Endothelial cell of umbilical vein (primary cell): ENCODE measurements at regions not wholly inside any gene's neighbourhood (a gene's known extent, or its start where the extent isn't known, plus 50 kb on each side); places are given as distances from the start of the nearest gene placed in this dataset.

Source experiments
- EZH2 ChIP-seq: IDR thresholded peaks from 2 replicates; pipeline ENCODE4 v1.6.1; 2012; ENCODE audit warnings: borderline replicate concordance, low read depth, mild to moderate bottlenecking, moderate library complexity, low read length, inconsistent platforms; ENCODE audit not compliant: severe bottlenecking
- FOS ChIP-seq: IDR thresholded peaks from 2 replicates; pipeline ENCODE4 v1.6.1; 2011; ENCODE audit warnings: mild to moderate bottlenecking, low read length, moderate library complexity, borderline replicate concordance; ENCODE audit not compliant: insufficient read depth
- MYC ChIP-seq: IDR thresholded peaks from one replicate; pipeline ENCODE4 v1.6.1; 2011; ENCODE audit warnings: mild to moderate bottlenecking, low read depth, low read length
- POLR2A ChIP-seq: IDR thresholded peaks from 2 replicates; pipeline ENCODE4 v1.6.1; 2012; ENCODE audit warnings: low read depth, mild to moderate bottlenecking, control low read depth, low read length
- POLR2AphosphoS5 ChIP-seq: IDR thresholded peaks from 2 replicates; pipeline ENCODE4 v1.6.1; 2012; ENCODE audit warnings: low read depth, mild to moderate bottlenecking, control low read depth, low read length, moderate library complexity; ENCODE audit not compliant: insufficient read depth
- TF ChIP-seq, protein P1 (sequence below), 2 donors: IDR thresholded peaks; 1 replicate in 1 of 2; 2 replicates in 1 of 2; pipeline ENCODE4 v1.5.1; 2011; ENCODE audit warnings: low read length in 2 of 2, mild to moderate bottlenecking in 2 of 2, moderate library complexity in 2 of 2, control low read depth in 1 of 2, inconsistent platforms in 1 of 2, low read depth in 1 of 2; ENCODE audit not compliant: insufficient read depth in 1 of 2; ENCODE audit errors: extremely low read depth in 1 of 2
- TF ChIP-seq, protein P2 (sequence below): IDR thresholded peaks from 2 replicates; pipeline ENCODE4 v1.6.1; 2011; ENCODE audit not compliant: insufficient read depth, insufficient read length

DNA sequence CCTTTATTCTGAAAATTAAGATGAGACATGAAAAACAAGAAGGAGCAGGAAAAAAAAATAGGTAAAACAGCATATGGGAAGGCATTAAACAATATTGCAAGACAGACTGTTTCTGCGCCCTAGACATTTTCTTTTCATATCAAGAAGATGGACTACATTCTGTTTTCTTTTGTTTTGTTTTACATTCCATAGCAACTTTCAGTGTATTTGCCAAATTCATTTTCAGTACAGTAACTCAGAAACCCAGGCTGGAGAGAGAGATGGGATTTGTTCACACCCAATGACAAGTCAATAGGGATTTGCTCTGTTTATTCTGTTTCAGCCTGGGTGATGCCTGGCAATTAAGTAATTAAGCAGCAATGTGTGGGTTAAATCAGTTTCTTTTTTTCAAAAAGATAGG, 892.8 kb upstream of the DIAPH2 start:
- TF ChIP-seq, protein P1, sequence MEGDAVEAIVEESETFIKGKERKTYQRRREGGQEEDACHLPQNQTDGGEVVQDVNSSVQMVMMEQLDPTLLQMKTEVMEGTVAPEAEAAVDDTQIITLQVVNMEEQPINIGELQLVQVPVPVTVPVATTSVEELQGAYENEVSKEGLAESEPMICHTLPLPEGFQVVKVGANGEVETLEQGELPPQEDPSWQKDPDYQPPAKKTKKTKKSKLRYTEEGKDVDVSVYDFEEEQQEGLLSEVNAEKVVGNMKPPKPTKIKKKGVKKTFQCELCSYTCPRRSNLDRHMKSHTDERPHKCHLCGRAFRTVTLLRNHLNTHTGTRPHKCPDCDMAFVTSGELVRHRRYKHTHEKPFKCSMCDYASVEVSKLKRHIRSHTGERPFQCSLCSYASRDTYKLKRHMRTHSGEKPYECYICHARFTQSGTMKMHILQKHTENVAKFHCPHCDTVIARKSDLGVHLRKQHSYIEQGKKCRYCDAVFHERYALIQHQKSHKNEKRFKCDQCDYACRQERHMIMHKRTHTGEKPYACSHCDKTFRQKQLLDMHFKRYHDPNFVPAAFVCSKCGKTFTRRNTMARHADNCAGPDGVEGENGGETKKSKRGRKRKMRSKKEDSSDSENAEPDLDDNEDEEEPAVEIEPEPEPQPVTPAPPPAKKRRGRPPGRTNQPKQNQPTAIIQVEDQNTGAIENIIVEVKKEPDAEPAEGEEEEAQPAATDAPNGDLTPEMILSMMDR (IDR thresholded peaks at IDR 0.05; ENCODE audit: extremely low read depth in 1 of 2, insufficient read depth in 1 of 2, low read depth in 1 of 2, low read length in 2 of 2) = no peak
- TF ChIP-seq POLR2A (no peak), FOS (no peak), EZH2 (no peak), MYC (no peak), POLR2AphosphoS5 (no peak)
- TF ChIP-seq, protein P2, sequence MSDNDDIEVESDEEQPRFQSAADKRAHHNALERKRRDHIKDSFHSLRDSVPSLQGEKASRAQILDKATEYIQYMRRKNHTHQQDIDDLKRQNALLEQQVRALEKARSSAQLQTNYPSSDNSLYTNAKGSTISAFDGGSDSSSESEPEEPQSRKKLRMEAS = no peak
